H1 (cell line): ENCODE measurements at regions not wholly inside any gene's neighbourhood (a gene's known extent, or its start where the extent isn't known, plus 50 kb on each side); places are given as distances from the start of the nearest gene placed in this dataset.

Experiments used
- CHD1 ChIP-seq: IDR thresholded peaks from 2 replicates; pipeline ENCODE4 v1.6.1; 2012; ENCODE audit warnings: low read depth, low read length, improper control_type of control experiment
- CHD2 ChIP-seq: IDR thresholded peaks from 2 replicates; pipeline ENCODE4 v1.6.1; 2012; ENCODE audit warnings: low read length, improper control_type of control experiment

DNA sequence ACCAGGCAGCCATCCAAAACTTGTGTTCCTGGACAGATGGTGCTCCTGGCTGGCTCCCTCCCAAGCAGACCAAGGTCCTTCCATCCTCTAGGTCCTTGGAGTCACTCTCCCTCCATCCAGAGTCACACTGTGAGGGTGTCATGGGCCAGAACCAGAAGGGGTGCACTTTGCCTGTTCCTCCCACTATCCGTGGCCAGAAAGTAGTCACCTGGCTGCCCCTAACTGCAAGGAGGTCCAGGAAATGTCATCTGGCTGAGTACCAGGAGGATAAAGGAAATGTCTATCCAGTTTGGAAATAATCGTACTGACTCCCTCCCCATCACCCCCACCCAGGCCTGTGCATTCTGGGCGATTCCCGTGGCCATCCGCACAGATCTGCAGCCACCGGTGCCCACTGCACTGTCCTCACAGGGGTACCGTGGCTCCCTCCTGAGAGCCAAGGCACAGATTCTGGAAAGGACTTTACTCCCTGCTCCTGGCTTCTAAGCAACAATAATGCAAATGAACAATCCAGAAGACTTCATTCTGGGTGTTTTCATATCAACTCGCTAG is 253.2 kb downstream of the NPHP4 start (continued):
- TF ChIP-seq CHD2 (no peak), CHD1 (no peak)
